OCI-M2 (cell line): ENCODE measurements at regions not wholly inside any gene's neighbourhood (a gene's known extent, or its start where the extent isn't known, plus 50 kb on each side); places are given as distances from the start of the nearest gene placed in this dataset.

Source experiments
- DNase-seq: peaks from one replicate; lab custom pipeline; 2025; ENCODE audit not compliant: unreplicated experiment; lab: John Stamatoyannopoulos, UW

GRCh38 chr3:5304789-5305683 is 117.5 kb downstream of the EDEM1 start:
- DNase-seq = peak; percentile 4

- DNase-seq = no peak
Measured at GRCh38 chr3:5305684-5305989, 118.1 kb downstream of the EDEM1 start.

- DNase-seq = no peak
Measured at GRCh38 chr3:5309171-5309570, 121.7 kb downstream of the EDEM1 start.

- no peak for DNase-seq
Measured at GRCh38 chr3:5309602-5310001, 122.1 kb downstream of the EDEM1 start.

- DNase-seq = no peak
Measured at GRCh38 chr3:5310509-5310908, 123.0 kb downstream of the EDEM1 start.

GRCh38 chr3:5312290-5312689 is 124.8 kb downstream of the EDEM1 start:
- DNase-seq = no peak

GRCh38 chr3:5314897-5315296 is 127.4 kb downstream of the EDEM1 start:
- no peak for DNase-seq

- DNase-seq = no peak
Measured at GRCh38 chr3:5317557-5317956, 130.1 kb downstream of the EDEM1 start.

- DNase-seq = no peak
Measured at GRCh38 chr3:5319454-5319853, 131.9 kb downstream of the EDEM1 start.

GRCh38 chr3:5321666-5322340 is 134.3 kb downstream of the EDEM1 start:
- DNase-seq = no peak

- no peak for DNase-seq
Measured at GRCh38 chr3:5324780-5325179, 137.3 kb downstream of the EDEM1 start.

GRCh38 chr3:5330152-5330810 is 142.8 kb downstream of the EDEM1 start:
- no peak for DNase-seq

- no peak for DNase-seq
Measured at GRCh38 chr3:5331567-5332269, 144.2 kb downstream of the EDEM1 start.

GRCh38 chr3:5332270-5332956 is 144.9 kb downstream of the EDEM1 start:
- no peak for DNase-seq

GRCh38 chr3:5339967-5340535 is 152.5 kb downstream of the EDEM1 start:
- DNase-seq = no peak

- DNase-seq = no peak
Measured at GRCh38 chr3:5341610-5342009, 154.1 kb downstream of the EDEM1 start.

GRCh38 chr3:5343459-5343858 is 156.0 kb downstream of the EDEM1 start:
- DNase-seq = no peak

- no peak for DNase-seq
Measured at GRCh38 chr3:5344707-5345106, 157.2 kb downstream of the EDEM1 start.

- no peak for DNase-seq
Measured at GRCh38 chr3:5347486-5347885, 160.0 kb downstream of the EDEM1 start.

GRCh38 chr3:5348229-5348902 is 160.9 kb downstream of the EDEM1 start:
- DNase-seq = no peak
